ENCODE measurements at regions not wholly inside any gene's neighbourhood (a gene's known extent, or its start where the extent isn't known, plus 50 kb on each side); places are given as distances from the start of the nearest gene placed in this dataset.

DNA sequence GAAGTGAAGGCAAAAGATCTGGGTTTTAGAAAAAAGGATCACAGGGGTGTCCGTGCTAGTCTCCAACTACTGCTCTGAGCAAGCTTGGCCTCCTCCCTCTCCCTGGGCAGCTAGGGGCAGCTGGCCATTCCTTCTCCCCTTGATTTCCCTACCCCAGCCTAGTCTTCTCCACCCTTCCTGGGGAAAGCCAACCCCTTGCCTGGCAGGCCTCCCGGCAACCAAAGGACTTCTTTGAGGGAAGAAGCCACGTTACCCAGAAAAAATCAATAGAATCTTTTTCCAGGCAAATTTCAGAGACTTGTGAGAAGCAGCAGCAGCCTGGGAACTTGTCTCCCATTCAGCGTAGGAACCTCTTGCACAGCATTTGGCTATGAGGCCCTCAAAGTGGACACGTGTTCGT, 91.5 kb downstream of the MIAT start:
- dilution Hi-C loops (cut with MboI; ENCODE audit: extremely low pct_ligation_motif_present, low sequenced_read_pairs) = no loop called here
- Histone ChIP-seq H3K9me3 (ENCODE audit: control insufficient read depth, low read depth, low read length) (no peaks in the 10 kb centered on the region), H2AFZ (ENCODE audit: control insufficient read depth, low read length) (no peak overlapping the region), H3K4me3 (ENCODE audit: control insufficient read depth in 2 of 3, extremely low read depth in 1 of 3, insufficient read depth in 2 of 3, low read depth in 1 of 3, low read length in 3 of 3) (no peak overlapping the region), H3K27ac (ENCODE audit: control insufficient read depth, insufficient read depth, low read length) (no peak overlapping the region), H3K9ac (ENCODE audit: control insufficient read depth, extremely low read depth, insufficient read depth, low read length) (no peak overlapping the region), H4K20me1 (ENCODE audit: control insufficient read depth, extremely low read depth, insufficient read depth, low read length) (no peaks in the 10 kb centered on the region), H3K4me1 (ENCODE audit: control insufficient read depth, extremely low read depth, insufficient read depth, low read length) (peaks cover 6% of the 10 kb centered on the region), H3K27me3 (ENCODE audit: control insufficient read depth, extremely low read depth, insufficient read depth, low read length) (no peaks in the 10 kb centered on the region), H3K9me1 (ENCODE audit: control insufficient read depth, extremely low read depth, insufficient read depth, low read length) (no peaks in the 10 kb centered on the region), H3K36me3 (ENCODE audit: control insufficient read depth in 2 of 2, extremely low read depth in 1 of 2, insufficient read depth in 2 of 2, low read length in 2 of 2) (no peaks in the 10 kb centered on the region), H3K4me2 (ENCODE audit: control insufficient read depth, extremely low read depth, insufficient read depth, low read depth, low read length) (no peak overlapping the region), H3K79me2 (ENCODE audit: control insufficient read depth, insufficient read depth, low read length) (no peaks in the 10 kb centered on the region)
- TF ChIP-seq EZH2 (IDR thresholded peaks at IDR 0.05; ENCODE audit: low read length) = no peak
- TF ChIP-seq, protein P1, sequence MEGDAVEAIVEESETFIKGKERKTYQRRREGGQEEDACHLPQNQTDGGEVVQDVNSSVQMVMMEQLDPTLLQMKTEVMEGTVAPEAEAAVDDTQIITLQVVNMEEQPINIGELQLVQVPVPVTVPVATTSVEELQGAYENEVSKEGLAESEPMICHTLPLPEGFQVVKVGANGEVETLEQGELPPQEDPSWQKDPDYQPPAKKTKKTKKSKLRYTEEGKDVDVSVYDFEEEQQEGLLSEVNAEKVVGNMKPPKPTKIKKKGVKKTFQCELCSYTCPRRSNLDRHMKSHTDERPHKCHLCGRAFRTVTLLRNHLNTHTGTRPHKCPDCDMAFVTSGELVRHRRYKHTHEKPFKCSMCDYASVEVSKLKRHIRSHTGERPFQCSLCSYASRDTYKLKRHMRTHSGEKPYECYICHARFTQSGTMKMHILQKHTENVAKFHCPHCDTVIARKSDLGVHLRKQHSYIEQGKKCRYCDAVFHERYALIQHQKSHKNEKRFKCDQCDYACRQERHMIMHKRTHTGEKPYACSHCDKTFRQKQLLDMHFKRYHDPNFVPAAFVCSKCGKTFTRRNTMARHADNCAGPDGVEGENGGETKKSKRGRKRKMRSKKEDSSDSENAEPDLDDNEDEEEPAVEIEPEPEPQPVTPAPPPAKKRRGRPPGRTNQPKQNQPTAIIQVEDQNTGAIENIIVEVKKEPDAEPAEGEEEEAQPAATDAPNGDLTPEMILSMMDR (optimal IDR thresholded peaks at IDR 0.05 in 1 of 3, IDR thresholded peaks at IDR 0.05 in 1 of 3, conservative IDR thresholded peaks at IDR 0.05 in 1 of 3; ENCODE audit: extremely low read depth in 1 of 3, insufficient read depth in 2 of 3, low read length in 3 of 3) = no peak
- FAIRE-seq (no peak), DNase-seq (ENCODE audit: low read depth, low spot score) (no peak)

DNA sequence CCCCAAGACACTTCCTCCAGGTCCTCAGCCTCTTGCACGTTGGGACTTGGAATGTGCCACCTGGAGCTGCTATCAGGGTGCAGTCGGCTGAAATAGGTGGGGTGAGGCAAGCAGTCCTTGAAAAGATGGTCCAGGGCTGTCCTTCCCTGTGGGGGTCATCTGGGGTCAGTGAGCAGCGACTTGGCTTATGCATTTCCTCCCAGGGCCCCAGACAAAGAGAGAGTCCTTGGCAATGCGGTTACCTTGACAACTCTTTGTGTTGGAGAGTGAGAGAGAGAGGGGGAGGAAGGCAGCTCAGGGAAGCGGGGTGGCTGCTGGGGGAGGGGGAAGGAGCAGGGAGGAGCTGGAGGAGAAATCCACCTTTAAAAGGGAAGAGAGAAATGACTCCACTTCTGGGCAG, 93.8 kb downstream of the MIAT start:
- dilution Hi-C loops (cut with MboI; ENCODE audit: extremely low pct_ligation_motif_present, low sequenced_read_pairs) = no loop called here
- Histone ChIP-seq H3K9me1 (ENCODE audit: control insufficient read depth, extremely low read depth, insufficient read depth, low read length) (no peaks in the 10 kb centered on the region), H3K27ac (ENCODE audit: control insufficient read depth, insufficient read depth, low read length) (no peak overlapping the region), H3K27me3 (ENCODE audit: control insufficient read depth, extremely low read depth, insufficient read depth, low read length) (no peaks in the 10 kb centered on the region), H3K4me3 (ENCODE audit: control insufficient read depth in 2 of 3, extremely low read depth in 1 of 3, insufficient read depth in 2 of 3, low read depth in 1 of 3, low read length in 3 of 3) (no peak overlapping the region), H3K9ac (ENCODE audit: control insufficient read depth, extremely low read depth, insufficient read depth, low read length) (no peak overlapping the region), H3K9me3 (ENCODE audit: control insufficient read depth, low read depth, low read length) (no peaks in the 10 kb centered on the region), H3K4me2 (ENCODE audit: control insufficient read depth, extremely low read depth, insufficient read depth, low read depth, low read length) (no peak overlapping the region), H3K4me1 (ENCODE audit: control insufficient read depth, extremely low read depth, insufficient read depth, low read length) (no peaks in the 10 kb centered on the region), H4K20me1 (ENCODE audit: control insufficient read depth, extremely low read depth, insufficient read depth, low read length) (no peaks in the 10 kb centered on the region), H3K36me3 (ENCODE audit: control insufficient read depth in 2 of 2, extremely low read depth in 1 of 2, insufficient read depth in 2 of 2, low read length in 2 of 2) (no peaks in the 10 kb centered on the region), H2AFZ (ENCODE audit: control insufficient read depth, low read length) (no peak overlapping the region), H3K79me2 (ENCODE audit: control insufficient read depth, insufficient read depth, low read length) (no peaks in the 10 kb centered on the region)
- no peak for DNase-seq (ENCODE audit: low read depth, low spot score)
- TF ChIP-seq, protein P1 (optimal IDR thresholded peaks at IDR 0.05 in 1 of 3, IDR thresholded peaks at IDR 0.05 in 1 of 3, conservative IDR thresholded peaks at IDR 0.05 in 1 of 3; ENCODE audit: extremely low read depth in 1 of 3, insufficient read depth in 2 of 3, low read length in 3 of 3) = no peak
- TF ChIP-seq EZH2 (IDR thresholded peaks at IDR 0.05; ENCODE audit: low read length) = no peak
- FAIRE-seq = no peak

All from keratinocyte (primary cell).